ENCODE measurements at regions not wholly inside any gene's neighbourhood (a gene's known extent, or its start where the extent isn't known, plus 50 kb on each side); places are given as distances from the start of the nearest gene placed in this dataset.

GRCh38 chr20:39603219-39603618 is 641.1 kb downstream of the DHX35 start:
- DNase-seq = no peak

GRCh38 chr20:39602649-39603048 is 640.5 kb downstream of the DHX35 start:
- no peak for DNase-seq

DNA sequence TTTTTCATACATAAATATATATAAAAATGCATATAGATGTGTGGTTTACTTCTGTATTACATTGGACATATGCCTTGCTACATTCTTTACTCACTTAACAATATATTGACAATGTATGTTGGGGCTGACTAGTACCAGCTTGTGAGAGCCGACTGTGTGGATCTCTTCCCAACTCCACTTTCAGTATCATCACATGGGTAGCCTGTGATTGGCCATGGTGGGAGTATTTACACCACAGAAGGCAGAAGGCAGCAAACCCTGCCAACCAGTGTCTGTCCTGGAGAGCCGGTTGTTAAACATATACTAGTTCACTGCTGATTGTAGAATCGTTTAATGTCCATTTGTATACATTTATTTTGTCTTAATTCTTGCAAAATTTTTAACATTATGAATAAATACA is 638.7 kb downstream of the DHX35 start:
- no peak for DNase-seq

GRCh38 chr20:39600156-39600555 is 638.0 kb downstream of the DHX35 start:
- DNase-seq = no peak

- no peak for DNase-seq
Measured at GRCh38 chr20:39596554-39596953, 634.4 kb downstream of the DHX35 start.

GRCh38 chr20:39592371-39592770 is 630.2 kb downstream of the DHX35 start:
- no peak for DNase-seq

DNA sequence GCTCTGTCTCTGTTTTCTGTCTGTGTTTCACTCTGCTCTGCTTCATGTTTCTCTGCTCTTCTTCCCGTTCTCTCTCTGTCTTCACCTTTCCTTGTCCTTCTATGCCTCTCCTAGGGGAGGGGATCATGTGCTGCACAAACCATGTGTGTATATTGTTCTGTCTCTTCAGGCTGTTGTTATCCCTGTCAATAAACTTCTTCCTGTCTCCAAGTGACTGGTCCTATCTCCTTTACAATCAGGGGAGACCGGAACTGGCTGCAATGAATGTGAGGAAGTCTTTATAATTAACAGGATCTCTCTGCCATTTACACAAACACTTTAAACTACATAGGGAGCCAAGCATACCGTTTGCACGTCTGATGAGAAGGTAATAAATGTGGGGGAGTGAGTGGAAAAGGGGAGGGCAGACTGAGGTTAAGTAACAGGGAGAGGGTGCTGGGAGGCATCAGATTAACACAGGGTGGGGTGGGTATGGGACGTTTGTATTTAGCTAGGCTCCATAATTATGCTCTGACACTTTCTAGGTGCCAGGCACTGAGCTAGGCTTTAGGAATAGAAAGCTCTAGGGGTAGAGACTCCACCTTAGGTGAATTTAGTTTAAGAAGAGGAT is 626.1 kb downstream of the DHX35 start:
- no peak for DNase-seq

DNA sequence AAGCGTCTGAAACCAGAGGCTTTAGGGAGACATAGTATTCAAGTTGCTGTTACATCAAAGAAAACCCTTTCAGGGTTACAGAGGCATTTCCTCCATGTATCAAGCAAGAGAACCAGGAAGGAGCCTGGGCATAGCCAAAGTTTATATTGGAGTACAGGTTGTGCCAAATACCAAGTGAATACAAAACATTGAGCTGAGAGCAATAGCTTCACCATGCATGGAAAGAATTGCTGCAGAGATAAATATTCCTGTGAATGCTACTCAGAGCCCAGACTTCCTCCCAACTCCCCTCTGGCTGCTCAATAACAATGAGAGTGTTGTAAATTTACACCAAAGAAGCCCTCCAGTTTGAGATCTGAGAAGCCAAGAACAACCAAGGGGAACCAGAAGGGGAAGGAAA is 618.9 kb downstream of the DHX35 start:
- no peak for DNase-seq

DNA sequence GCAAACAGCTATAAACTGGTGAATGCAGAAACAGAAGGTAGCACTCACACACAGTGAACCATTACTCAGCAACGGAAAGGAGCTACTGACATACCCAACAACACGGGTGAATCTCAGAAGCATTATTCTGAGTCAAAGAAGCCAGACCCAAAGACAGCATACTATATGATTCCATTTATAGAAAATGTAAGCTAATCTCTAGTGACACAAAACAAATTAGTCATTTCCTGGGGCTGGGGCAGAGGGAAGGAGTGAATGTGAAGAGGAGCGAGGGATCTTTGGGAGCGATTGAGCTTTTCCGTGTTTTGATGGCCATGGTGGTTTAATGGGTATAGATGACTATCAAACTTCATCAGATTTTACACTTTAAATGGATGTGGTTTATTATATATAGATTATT is 614.6 kb downstream of the DHX35 start:
- no peak for DNase-seq

DNA sequence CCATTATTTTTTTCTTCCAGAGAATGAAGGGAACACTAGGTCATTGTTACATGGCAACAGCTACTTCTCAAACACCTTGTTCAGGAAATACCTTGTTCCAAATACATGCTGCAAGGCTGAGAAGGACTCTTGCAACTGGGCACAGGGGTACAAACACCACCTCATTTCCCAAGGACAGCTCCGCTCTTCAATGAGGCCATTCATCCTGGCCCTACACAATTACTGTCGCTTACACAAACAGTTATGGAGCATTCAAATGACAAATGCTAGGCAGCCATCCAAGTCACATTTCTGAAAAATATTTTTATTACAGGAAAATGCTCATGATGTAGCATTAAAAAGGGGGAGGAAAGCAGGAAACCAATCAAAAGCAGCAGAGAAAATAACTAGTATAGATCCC is 611.9 kb downstream of the DHX35 start:
- DNase-seq = no peak

- no peak for DNase-seq
Measured at GRCh38 chr20:39571171-39571570, 609.0 kb downstream of the DHX35 start.

GRCh38 chr20:39568109-39568508 is 606.0 kb downstream of the DHX35 start:
- DNase-seq = peak; percentile 6

DNA sequence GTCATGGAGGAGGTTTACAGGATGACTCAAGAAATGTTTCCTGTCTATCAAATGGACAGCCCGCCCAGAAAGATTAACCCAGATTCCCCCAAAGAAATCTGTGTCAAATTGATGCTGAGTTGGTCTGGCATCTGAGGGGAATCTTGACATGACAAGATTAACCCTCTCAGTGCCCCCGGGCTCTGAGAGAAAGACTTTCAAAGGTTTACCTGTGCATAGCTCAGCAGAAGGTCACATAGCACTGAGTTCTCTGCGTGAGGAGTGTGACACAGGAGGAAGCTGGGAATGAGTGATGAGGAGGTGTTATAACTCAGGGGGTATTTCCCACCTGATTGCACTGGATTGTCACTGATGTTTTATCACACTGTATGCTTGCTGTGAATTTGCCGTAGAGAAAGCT is 601.2 kb downstream of the DHX35 start:
- peak; percentile 48 for DNase-seq

DNA sequence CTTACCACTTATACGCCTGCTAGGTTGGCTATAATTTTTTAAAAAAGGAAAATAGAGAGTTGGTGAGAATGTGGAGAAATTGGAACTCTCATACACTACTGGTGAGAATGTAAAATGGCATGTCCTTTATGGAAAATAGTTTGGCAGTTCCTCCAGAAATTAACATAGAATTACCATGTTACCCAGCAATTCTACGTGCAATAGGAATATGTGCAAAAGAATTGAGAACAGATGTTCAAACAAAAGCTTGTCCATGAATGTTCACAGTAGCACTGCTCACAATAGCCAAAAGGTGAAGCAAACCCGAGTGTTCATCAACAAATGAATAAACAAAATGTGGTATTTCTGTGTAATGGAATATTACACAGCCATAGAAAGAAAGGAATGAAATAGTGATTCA is 592.2 kb downstream of the DHX35 start:
- no peak for DNase-seq

- DNase-seq = no peak
Measured at GRCh38 chr20:39553120-39553519, 591.0 kb downstream of the DHX35 start.

DNA sequence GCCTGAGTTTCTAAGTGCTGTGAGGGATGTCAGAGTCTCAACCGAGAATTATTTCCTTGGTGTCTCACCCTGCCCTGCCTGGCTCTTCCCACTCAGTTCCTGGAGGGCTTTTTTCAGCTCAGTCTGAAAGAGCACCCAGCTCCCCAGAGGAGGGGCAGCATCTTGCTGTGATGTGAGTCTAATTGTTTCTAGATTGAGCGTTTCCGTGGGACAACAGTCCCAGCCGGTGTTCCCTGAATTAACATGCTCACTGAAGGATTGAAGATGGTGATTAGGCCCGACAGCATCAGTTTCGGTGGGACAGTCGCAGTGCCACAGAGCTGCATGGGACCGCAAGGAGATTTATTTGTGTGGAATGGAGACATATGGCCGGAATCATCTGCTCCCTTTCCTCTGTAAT is 587.6 kb downstream of the DHX35 start:
- DNase-seq = no peak

DNA sequence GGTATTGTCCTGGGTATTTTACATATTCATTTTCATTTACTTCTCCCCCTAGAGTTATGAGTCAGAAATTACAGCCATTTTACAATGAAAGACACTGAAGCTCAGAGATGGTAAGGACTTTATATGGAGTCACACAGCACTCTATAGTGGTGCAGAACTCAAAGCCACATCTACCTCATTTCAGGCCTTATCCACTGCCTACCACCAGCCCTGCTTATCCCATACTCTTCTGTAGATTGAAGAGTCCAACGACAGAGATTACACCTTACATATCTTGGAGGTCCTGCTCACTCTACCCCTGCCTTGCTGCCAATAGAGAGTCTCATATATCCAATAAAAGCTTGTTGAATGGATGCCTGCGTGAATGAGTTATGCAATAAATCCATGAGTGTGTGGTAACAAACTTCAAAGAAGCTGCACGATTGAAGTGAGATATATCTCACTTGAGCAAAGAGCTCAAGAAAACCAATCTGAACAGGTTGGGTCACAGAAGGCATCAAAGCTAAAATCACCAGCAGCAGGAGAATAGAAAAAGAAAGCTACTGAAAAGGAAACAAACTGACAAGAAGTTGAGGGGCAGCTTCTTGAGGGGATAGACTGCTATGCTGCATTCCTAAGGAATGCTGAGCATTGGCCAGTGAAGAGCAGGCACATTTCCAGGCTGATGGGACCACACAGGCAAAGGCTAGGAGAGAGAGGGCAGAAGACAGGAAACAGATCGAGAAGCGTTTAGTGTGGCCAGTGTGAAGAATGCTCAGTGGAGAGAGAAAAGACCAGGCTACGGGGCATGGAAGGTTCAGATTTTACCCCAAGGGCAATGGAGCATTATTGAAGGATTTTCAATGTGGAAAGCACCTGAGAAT is 585.6 kb downstream of the DHX35 start:
- DNase-seq = no peak

GRCh38 chr20:39541136-39541803 is 579.1 kb downstream of the DHX35 start:
- DNase-seq = no peak

DNA sequence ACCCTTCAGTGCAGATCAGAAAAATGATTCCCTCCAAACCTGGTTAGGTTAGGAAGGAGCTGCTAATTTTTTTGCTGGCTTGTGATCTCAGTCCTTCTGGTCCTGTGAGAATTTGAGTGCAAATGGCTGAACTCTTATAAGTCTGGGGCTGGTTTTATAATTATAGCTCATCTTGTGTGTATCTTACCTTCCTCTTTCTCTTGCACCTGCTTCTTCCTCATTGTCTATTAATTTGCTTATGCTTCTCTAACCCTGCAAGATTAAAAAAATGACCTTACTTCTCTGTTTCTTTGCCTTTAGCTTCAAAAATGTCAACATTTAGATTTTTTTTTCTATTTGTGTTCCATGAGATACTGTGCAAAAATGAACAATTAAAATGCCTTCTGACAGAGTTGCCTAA is 576.2 kb downstream of the DHX35 start:
- DNase-seq = no peak

GRCh38 chr20:39535301-39535700 is 573.2 kb downstream of the DHX35 start:
- DNase-seq = no peak

DNA sequence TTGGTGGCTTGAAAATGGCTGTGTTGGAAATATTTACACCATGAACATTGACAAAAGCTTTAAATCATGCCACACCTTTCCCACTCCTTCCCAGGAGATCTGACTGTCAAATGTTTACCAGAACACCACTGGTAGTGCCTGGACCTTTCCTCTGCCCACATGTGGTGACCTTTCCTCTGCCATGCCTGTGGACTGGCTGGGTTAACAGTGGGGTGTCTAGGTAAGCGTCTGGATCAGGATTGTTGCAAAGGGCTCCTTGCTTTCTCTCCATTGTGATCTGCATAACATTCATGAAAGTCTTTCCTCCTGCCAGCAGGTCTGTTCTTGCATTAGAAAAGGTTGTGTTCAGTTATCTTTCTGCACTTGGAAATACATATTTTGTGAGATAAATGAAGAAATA is 572.7 kb downstream of the DHX35 start:
- DNase-seq = no peak

- no peak for DNase-seq
Measured at GRCh38 chr20:39533858-39534257, 571.7 kb downstream of the DHX35 start.

- no peak for DNase-seq
Measured at GRCh38 chr20:39532205-39532604, 570.1 kb downstream of the DHX35 start.

GRCh38 chr20:39528436-39528835 is 566.3 kb downstream of the DHX35 start:
- DNase-seq = no peak
